ENCODE measurements at regions not wholly inside any gene's neighbourhood (a gene's known extent, or its start where the extent isn't known, plus 50 kb on each side); places are given as distances from the start of the nearest gene placed in this dataset.

GRCh38 chr12:114936148-114937079 lies 252.4 kb upstream of the TBX3 start:
- DNase-seq (ENCODE audit: low read depth) = peak; percentile 33

GRCh38 chr12:114935658-114936057 lies 251.7 kb upstream of the TBX3 start:
- no peak for DNase-seq (ENCODE audit: low read depth)

- DNase-seq (ENCODE audit: low read depth) = peak; percentile 86
Measured at GRCh38 chr12:114933428-114934160, 249.6 kb upstream of the TBX3 start.

GRCh38 chr12:114932806-114933205 lies 248.8 kb upstream of the TBX3 start:
- no peak for DNase-seq (ENCODE audit: low read depth)

GRCh38 chr12:114931025-114931424 lies 247.1 kb upstream of the TBX3 start:
- no peak for DNase-seq (ENCODE audit: low read depth)

GRCh38 chr12:114926341-114926740 lies 242.4 kb upstream of the TBX3 start:
- DNase-seq (ENCODE audit: low read depth) = no peak

- no peak for DNase-seq (ENCODE audit: low read depth)
Measured at GRCh38 chr12:114924946-114925475, 241.0 kb upstream of the TBX3 start.

- no peak for DNase-seq (ENCODE audit: low read depth)
Measured at GRCh38 chr12:114921781-114922180, 237.8 kb upstream of the TBX3 start.

GRCh38 chr12:114920771-114921554 lies 237.0 kb upstream of the TBX3 start:
- DNase-seq (ENCODE audit: low read depth) = no peak

- no peak for DNase-seq (ENCODE audit: low read depth)
Measured at GRCh38 chr12:114919479-114919878, 235.5 kb upstream of the TBX3 start.

GRCh38 chr12:114918535-114919233 lies 234.7 kb upstream of the TBX3 start:
- DNase-seq (ENCODE audit: low read depth) = peak; percentile 69

- DNase-seq (ENCODE audit: low read depth) = no peak
Measured at GRCh38 chr12:114917953-114918352, 234.0 kb upstream of the TBX3 start.

- DNase-seq (ENCODE audit: low read depth) = no peak
Measured at GRCh38 chr12:114917307-114917706, 233.3 kb upstream of the TBX3 start.

GRCh38 chr12:114916541-114916940 lies 232.6 kb upstream of the TBX3 start:
- no peak for DNase-seq (ENCODE audit: low read depth)

- peak; percentile 75 for DNase-seq (ENCODE audit: low read depth)
Measured at GRCh38 chr12:114916124-114916523, 232.1 kb upstream of the TBX3 start.

- DNase-seq (ENCODE audit: low read depth) = peak; percentile 70
Measured at GRCh38 chr12:114913871-114914801, 230.2 kb upstream of the TBX3 start.

GRCh38 chr12:114912811-114913210 lies 228.8 kb upstream of the TBX3 start:
- DNase-seq (ENCODE audit: low read depth) = no peak

- DNase-seq (ENCODE audit: low read depth) = peak; percentile 34
Measured at GRCh38 chr12:114911196-114911595, 227.2 kb upstream of the TBX3 start.

- DNase-seq (ENCODE audit: low read depth) = peak; percentile 63
Measured at GRCh38 chr12:114904254-114905003, 220.5 kb upstream of the TBX3 start.

All from iris pigment epithelial cell (primary cell).